Stimulated activated CD4-positive, alpha-beta T cell treated with anti-CD3 and anti-CD28 coated beads, Interleukin-4, amount 100 ng/mL, for 48 hours (primary cell): ENCODE measurements at regions not wholly inside any gene's neighbourhood (a gene's known extent, or its start where the extent isn't known, plus 50 kb on each side); places are given as distances from the start of the nearest gene placed in this dataset.

ENCODE experiments used
- DNase-seq, 2 donors: peaks; one replicate each; pipeline ENCODE4 v3.0.0-alpha.2; 2020; ENCODE audit warnings: low read depth in 2 of 2

DNA sequence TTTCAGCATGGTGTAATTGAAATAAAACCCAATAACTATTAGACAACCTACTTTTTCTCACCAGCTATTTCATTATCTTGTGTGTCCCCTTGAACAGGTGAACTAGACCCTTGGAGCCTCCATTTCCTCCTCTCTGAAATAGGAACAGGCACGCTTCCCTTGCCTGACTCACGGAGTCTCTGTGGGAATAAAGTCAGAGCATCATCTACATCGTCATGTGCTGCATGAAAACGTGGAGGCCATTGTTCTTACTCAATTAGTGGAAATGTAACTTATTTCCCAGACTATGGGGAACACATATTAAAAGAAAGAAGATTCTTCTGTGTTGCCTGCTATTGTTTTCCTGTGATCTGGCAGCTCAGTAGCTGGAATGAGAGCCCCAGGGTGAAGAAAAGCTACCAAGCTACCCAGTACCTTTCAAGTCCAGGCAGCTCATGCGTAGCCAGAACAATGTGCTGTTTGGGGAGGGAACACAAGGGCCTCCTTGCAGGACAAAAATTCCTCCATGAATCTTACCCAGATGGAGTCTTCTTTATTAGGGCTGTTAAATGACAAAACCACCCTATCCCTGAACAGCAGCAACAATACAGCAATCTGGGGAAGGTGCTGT lies 59.8 kb downstream of the SOX11 start:
- DNase-seq: no peak

- DNase-seq: no peak
Measured at GRCh38 chr2:5756272-5756671, 64.1 kb downstream of the SOX11 start.

DNA sequence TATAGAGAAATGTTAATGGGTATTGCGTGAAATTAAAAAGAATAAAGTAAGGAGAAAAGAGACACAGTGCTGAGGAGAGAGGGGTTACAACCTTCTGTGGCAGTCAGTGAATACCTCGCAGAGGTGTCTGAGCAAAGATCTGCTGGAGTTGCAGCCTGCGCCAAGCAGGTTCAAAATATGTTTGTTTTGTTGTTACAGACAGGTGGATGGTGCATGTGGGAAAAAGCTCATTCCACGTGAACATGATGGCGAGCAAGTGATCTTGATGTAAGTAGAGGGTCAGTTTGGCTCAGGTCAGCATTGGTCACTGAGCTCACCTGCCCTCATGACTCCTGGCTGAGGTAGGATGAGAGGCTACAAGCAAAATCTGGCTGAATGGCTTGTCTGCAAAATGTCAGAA lies 66.2 kb downstream of the SOX11 start:
- DNase-seq: no peak

DNA sequence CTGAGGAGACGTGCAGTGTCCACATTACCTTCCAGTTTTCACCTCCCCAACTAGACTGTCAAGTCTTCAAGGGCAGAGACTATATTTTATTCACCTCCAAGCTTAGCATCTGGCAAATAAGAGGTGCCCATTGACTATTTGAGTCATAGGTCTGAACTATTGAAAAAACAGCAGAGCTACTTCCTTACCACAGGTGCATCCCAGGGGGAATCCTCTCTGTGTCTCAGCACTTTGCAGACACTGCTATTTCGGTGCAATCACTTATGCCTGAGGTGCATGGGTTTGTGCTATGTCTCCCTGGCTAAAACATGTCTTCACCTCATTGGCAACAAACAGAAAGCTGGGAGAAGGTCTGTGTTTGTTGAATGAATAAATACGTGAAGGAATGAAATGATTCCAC lies 67.8 kb downstream of the SOX11 start:
- no peak for DNase-seq

- no peak for DNase-seq
Measured at GRCh38 chr2:5763531-5763930, 71.3 kb downstream of the SOX11 start.

GRCh38 chr2:5764041-5764440 lies 71.9 kb downstream of the SOX11 start:
- DNase-seq: no peak

DNA sequence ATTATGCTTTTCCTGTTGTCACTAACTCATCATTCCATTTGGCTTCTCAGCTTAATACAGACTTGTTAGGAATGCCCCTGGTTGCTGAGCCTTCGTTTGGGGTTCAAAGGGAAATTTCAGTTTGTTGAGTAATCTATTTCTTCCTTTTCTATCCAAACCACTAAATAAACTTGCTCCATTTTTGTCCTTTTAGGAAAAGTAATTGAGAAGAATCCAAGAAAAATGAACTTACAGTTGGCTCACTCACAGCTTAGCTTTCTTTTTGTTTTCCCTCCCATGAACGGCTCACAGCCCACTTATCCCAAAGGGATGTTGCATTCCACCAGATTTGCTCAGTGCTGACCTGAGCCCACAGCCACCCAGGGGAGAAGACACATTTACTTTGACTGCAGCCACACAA lies 73.9 kb downstream of the SOX11 start:
- DNase-seq: no peak

DNA sequence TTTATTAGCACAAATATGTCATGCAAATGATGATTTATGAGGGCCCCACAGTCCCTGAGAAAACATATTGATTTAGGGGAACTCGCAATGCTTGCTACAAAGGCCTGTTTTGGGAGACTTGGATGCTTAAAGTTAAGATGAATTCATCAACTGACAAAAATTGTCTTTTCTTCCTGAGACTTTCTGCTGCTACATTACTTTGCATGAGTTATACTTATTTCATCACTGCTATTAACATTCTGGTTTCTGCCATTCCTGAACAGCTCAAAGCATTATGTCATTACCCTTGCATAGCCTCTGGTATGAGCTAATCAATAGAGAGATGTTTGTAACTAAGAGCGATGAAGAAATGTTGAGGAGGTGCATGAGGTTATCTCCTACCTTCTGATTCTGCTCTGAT lies 74.4 kb downstream of the SOX11 start:
- DNase-seq: no peak

- no peak for DNase-seq
Measured at GRCh38 chr2:5777131-5777535, 84.9 kb downstream of the SOX11 start.

DNA sequence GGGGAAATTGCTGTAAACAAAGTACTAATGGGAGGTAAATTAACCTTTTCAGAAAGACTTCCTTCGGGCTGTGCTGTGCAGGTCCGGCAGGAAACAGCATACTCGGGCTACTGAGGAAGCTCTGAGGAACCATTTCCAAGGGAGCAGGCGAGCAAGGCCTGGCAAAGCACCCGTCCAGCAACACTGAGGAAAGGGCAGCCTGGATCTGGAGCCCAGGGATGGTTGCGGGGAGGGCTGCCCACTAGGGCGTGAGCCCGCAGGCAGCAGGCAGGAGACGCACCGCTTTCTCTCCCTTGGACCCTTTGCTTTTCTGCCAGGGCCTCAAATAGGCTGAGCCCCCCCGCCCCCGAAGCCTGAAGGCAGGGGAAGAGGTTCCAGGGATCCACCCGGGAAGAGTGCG lies 89.5 kb downstream of the SOX11 start:
- DNase-seq: no peak

GRCh38 chr2:5782103-5782502 lies 89.9 kb downstream of the SOX11 start:
- DNase-seq: no peak

DNA sequence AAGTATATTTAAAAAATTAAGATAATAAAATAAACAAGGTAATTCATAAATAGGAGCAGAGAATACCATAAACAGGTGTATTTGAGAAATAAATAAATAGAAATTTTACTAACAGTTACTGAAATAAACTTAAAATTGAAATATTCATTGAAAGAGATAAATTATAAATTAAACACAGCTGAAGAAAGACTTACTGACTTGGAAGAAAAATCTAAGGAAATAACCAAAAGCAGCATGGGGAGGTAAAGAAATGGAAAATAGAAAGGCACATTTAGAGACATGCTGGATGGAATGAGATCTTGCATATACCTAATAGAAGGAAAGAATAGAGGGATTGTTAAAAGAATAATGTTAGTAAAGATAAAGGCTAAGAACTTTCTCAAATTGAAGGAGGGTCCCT lies 96.3 kb downstream of the SOX11 start:
- no peak for DNase-seq

DNA sequence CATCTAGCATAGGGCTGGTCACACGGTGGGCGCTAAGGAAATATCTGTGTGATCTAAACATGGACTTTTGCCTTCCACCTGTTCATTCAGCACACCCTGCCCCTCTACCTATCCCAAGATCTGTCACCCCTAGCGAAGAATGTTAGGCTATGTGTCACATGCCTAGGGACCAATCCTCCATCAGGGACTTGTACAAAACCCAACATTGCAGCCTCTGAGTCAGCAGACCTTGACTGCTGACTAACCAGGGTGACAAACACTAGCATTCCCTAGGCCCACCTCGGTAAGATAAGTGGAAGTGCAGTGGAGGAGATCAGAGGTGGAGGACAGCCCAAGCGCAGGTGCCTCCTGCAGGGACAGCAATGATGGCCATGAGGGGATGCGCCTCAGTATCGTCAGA lies 99.2 kb downstream of the SOX11 start:
- no peak for DNase-seq

DNA sequence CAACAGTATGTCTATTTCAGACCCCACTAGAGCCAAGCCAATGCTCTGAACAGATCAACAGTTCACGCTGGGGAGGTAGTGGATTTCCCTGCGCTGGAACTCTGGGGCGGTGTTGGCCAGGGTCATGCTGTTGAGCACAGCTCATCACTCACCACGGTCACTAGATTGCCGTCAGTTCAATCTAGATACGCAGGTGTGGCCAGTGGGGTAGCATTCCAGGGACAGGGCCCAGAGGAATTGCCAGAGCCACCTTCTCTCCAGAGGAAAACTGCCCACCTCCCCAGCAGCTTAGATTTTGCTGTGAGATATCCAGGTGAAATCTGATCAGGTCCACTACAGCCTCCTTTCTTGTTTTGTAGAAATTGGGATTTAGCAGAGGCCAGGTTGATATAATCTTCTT lies 101.8 kb downstream of the SOX11 start:
- DNase-seq: no peak

- DNase-seq: no peak
Measured at GRCh38 chr2:5798084-5798483, 105.9 kb downstream of the SOX11 start.

GRCh38 chr2:5799348-5799747 lies 107.2 kb downstream of the SOX11 start:
- DNase-seq: no peak

- DNase-seq: no peak
Measured at GRCh38 chr2:5803547-5803946, 111.4 kb downstream of the SOX11 start.

- no peak for DNase-seq
Measured at GRCh38 chr2:5818961-5819600, 126.9 kb downstream of the SOX11 start.

DNA sequence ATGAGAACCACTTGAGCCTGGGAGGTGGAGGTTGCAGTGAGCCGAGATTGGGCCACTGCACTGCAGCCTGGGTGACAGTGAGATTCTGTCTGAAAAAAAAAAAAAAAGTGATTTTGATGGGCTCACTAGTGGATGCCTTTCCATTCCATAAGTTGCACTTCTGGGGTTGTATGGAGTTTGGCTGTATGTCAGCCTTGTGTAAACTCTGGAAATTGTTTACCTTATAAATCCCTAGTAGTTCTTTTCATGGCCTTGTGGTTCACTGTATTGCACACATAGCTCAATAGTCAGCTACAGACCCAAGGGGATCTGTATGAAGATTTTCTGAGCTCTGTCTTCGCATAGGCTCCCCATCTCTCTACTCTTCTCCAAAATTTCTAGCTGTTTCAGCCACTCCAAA lies 131.9 kb downstream of the SOX11 start:
- no peak for DNase-seq

DNA sequence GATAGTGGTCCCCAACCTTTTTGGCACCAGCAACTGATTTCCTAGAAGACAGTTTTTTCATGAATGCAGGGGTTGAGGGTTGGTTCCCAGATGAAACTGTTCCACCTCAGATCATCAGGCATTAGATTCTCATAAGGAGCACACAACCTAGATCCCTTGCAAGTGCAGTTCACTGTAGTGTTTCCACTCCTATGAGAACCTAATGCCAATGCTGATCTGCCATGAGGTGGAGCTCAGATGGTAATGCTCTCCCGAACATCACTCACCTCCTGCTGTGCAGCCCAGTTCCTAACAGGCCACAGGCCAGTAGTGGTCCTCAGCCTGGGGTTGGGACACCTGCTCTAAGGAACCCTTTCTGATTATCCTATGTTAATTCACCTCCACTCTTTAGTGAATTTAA lies 133.5 kb downstream of the SOX11 start:
- DNase-seq: no peak

DNA sequence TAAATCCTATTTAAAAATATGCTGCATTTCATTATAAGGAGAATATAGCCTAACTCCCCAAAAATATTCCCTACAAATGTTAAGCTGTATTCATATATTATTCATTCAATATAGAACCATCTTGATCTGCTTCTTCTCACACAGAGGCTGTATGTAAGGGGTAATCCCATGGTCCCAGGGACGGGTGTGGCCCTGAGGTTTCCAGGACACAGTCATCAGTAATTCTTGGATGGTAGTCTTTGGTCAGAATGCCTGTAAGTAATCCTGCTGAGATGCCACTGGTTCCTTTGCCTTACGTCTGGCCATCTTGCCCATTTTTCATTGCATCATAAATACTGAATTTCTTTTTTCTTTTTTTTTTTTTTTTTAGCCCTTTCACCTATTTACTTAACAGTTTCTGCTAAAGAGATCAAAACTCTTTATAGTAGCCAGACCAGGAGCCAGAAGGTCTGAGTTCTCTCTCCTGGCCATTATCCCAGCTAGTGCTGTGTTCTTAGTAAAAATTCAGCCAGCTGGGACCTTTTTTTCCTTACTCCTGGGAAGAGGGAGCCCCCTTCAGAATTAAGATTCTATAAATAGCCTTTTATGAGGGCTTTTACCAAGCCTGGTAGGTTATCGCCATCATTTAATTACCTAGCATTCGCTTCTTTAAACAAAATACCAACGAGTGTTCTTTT lies 134.9 kb downstream of the SOX11 start:
- no peak for DNase-seq

DNA sequence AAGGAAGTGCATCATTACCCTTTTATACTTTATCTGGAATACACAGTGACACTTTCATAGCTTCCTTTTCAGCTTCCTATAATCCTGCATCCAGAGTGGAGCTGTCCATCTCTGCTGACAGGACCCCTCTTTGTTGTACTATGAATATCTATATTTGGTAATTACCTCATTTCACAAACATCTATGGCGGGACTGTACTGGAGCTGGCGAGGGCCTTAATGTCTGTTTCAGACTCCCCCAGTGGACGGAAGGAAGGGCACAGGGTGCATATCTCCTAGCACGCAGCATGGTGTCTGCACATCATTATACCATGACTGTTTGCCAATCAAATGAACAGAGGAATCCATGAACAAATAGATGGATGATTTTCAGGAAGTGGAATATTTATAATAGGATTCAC lies 142.3 kb downstream of the SOX11 start:
- DNase-seq: no peak

DNA sequence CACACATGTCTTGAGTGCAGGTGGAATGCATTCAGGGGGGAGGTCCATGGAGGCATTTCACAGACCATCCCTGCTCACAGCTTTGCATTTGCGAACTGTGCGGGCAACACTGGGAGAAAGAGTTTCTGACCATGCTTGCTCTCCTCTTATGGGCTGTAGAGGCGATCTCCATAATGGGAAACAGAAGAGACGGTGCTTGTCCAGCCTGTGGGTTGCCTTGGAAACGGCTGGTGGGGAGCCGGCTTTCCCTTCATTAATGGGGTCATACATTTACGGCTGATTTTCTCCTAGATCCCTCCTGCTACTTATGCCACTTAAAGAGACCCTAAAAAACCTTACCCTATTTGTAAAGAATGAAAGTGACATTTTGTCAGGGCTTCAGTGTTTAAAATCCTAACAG lies 147.4 kb downstream of the SOX11 start:
- no peak for DNase-seq

DNA sequence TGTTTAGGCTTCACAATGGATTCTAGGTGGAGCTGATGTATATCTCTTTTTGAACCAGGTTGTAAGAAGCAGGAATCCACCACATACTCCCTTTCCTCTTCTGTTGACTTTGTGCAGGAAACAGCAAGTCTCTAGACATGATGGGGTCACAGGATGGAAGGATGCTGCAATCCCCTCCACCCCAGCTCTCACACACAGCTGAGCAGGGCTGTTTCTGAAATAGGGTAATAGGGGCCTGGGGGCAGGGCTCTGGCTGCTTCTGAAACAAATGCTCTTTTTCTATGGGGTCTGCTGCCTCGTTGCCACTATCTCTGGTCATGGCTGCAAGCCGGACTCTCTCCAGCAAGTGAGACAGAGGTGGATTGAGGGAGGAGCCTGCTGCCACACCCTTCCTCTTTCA lies 148.9 kb downstream of the SOX11 start:
- no peak for DNase-seq
